K562 (cell line): ENCODE measurements at regions not wholly inside any gene's neighbourhood (a gene's known extent, or its start where the extent isn't known, plus 50 kb on each side); places are given as distances from the start of the nearest gene placed in this dataset.

Experiments used
- ATAC-seq: fragments of 200-7000 bp; cut with Tn5 transposase; 3 replicates; pipeline ENCODE4 v1.9.1; 2020; ENCODE audit warnings: moderate library complexity
- BruUV-seq: library from RNA; stranded (reverse); fragments of 400-500 nt; replicated peaks from 2 replicates; lab custom pipeline; 2021; lab: Mats Ljungman, UMichigan
- CTCF ChIA-PET: fragments of 300-600 bp; formaldehyde crosslinking; extraction: SDS; loops from one replicate; lab custom pipeline; 2021; ENCODE audit warnings: low intra/inter-chr PET ratio; lab: Yijun Ruan, JAX
- POLR2A ChIA-PET: fragments of 300-600, 350-650 bp; sonication (Branson Sonifier 250); formaldehyde crosslinking; extraction: SDS; loops from one replicate; lab custom pipeline; 2021; ENCODE audit warnings: antibody characterized with exemption, inconsistent platforms; lab: Yijun Ruan, JAX
- DNase-seq, 4 experiments: peaks; one replicate each; pipeline versions ENCODE4 v3.0.0 to v3.0.0-alpha.2; 2011 to 2018; ENCODE audit warnings: low spot score in 3 of 4, mixed read lengths in 3 of 4; ENCODE audit errors: extremely low read depth in 1 of 4
- FAIRE-seq: peaks from 2 replicates; lab custom pipeline; 2011; peaks lifted over from hg19 to GRCh38; lab: Jason Lieb, UNC
- H2AFZ ChIP-seq: 2 replicates; pipeline ENCODE4 v1.6.0; 2011; ENCODE audit warnings: low read depth, low read length, control low read depth, inconsistent platforms
- H3K27ac ChIP-seq: fragments of 200-600 bp; 3 replicates; pipeline ENCODE4 v1.8.0; 2011; ENCODE audit warnings: low read depth, mild to moderate bottlenecking, control low read depth, inconsistent platforms, low read length, moderate library complexity, mixed read lengths; ENCODE audit errors: extremely low read depth
- H3K27me3 ChIP-seq, 2 experiments: fragments of 300-600 bp in 1 of 2; 2 replicates in 1 of 2; 3 replicates in 1 of 2; pipeline versions ENCODE4 v1.6.0 to v1.8.0; 2011; ENCODE audit warnings: inconsistent platforms in 2 of 2, low read length in 2 of 2, mild to moderate bottlenecking in 1 of 2, mixed read lengths in 1 of 2, moderate library complexity in 1 of 2; ENCODE audit not compliant: control insufficient read depth in 2 of 2, insufficient read depth in 2 of 2
- H3K36me3 ChIP-seq: fragments of 300-600 bp; 3 replicates; pipeline ENCODE4 v1.8.0; 2011; ENCODE audit warnings: mild to moderate bottlenecking, low read length, inconsistent platforms; ENCODE audit not compliant: control insufficient read depth, insufficient read depth
- H3K4me1 ChIP-seq, 2 experiments: fragments of 200-600 bp in 1 of 2; replicated peaks in 1 of 2; 2 replicates in 1 of 2; 3 replicates in 1 of 2; pipeline versions ENCODE4 v1.5.1 to v1.8.0; 2011; ENCODE audit warnings: inconsistent platforms in 2 of 2, low read length in 2 of 2, mild to moderate bottlenecking in 1 of 2, mixed read lengths in 1 of 2, moderate library complexity in 1 of 2; ENCODE audit not compliant: control insufficient read depth in 2 of 2, insufficient read depth in 2 of 2
- H3K4me2 ChIP-seq: 2 replicates; pipeline ENCODE4 v1.6.1; 2011; ENCODE audit warnings: low read length, control low read depth, inconsistent platforms, mixed read lengths; ENCODE audit not compliant: insufficient read depth
- H3K4me3 ChIP-seq: fragments of 200-600 bp; sonication (generic), shearing (Covaris generic); 2 replicates; pipeline ENCODE4 v1.5.1; 2016; ENCODE audit warnings: control low read depth, inconsistent platforms
- H3K79me2 ChIP-seq: fragments of 200-600 bp; 3 replicates; pipeline ENCODE4 v1.8.0; 2011; ENCODE audit warnings: low read length, inconsistent platforms; ENCODE audit not compliant: control insufficient read depth, insufficient read depth
- H3K9ac ChIP-seq, 2 experiments: 2 replicates each; pipeline versions ENCODE4 v1.6.0 to v1.6.1; 2011; ENCODE audit warnings: low read depth in 2 of 2, low read length in 2 of 2, control low read depth in 1 of 2, inconsistent platforms in 1 of 2, mild to moderate bottlenecking in 1 of 2, mixed read lengths in 1 of 2; ENCODE audit not compliant: insufficient read depth in 1 of 2
- H3K9me1 ChIP-seq: one replicate; pipeline ENCODE4 v1.6.0; 2011; ENCODE audit warnings: inconsistent platforms, mild to moderate bottlenecking, low read length, moderate library complexity; ENCODE audit not compliant: control insufficient read depth, insufficient read depth
- H3K9me3 ChIP-seq: replicated peaks from 2 replicates; pipeline ENCODE4 v1.5.1; 2011; ENCODE audit warnings: low read depth, low read length, inconsistent platforms; ENCODE audit not compliant: control insufficient read depth, insufficient read depth
- H4K20me1 ChIP-seq: replicated peaks from 2 replicates; pipeline ENCODE4 v1.6.1; 2011; ENCODE audit warnings: low read length, inconsistent platforms, mixed read lengths; ENCODE audit not compliant: control insufficient read depth, insufficient read depth
- HDAC8 ChIP-seq: fragments of 450-650 bp; IDR thresholded peaks from 2 replicates; pipeline ENCODE4 v1.6.1; 2016; ENCODE audit warnings: mild to moderate bottlenecking, missing genetic modification characterization, moderate library complexity, missing compliant biosample characterization
- HIVEP1 ChIP-seq: fragments of 250-450 bp; sonication (Bioruptor Pico); IDR thresholded peaks from 2 replicates; pipeline ENCODE4 v1.4.0; 2020; ENCODE audit warnings: mild to moderate bottlenecking
- NCOR1 ChIP-seq: fragments of 450-650 bp; IDR thresholded peaks from 2 replicates; pipeline ENCODE4 v1.6.1; 2016; ENCODE audit warnings: mild to moderate bottlenecking, moderate library complexity
- NONO ChIP-seq, 2 experiments: fragments of 200-400 bp in 1 of 2; fragments of 450-650 bp in 1 of 2; formaldehyde crosslinking in 1 of 2; IDR thresholded peaks; 2 replicates each; pipeline ENCODE4 v1.6.1; 2017; ENCODE audit warnings: low read depth in 2 of 2, mild to moderate bottlenecking in 2 of 2, moderate library complexity in 2 of 2, low read length in 1 of 2
- NR1H2 ChIP-seq: sonication (generic); formaldehyde crosslinking; IDR thresholded peaks from 2 replicates; pipeline ENCODE4 v1.4.0; 2020; ENCODE audit warnings: mild to moderate bottlenecking, missing genetic modification reagents
- RBBP5 ChIP-seq: fragments of 200-600 bp; sonication (generic); IDR thresholded peaks from 2 replicates; pipeline ENCODE4 v1.6.1; 2012; ENCODE audit warnings: borderline replicate concordance, mild to moderate bottlenecking, low read length, control low read depth, inconsistent platforms; ENCODE audit not compliant: insufficient read depth, poor library complexity, severe bottlenecking
- RFX1 ChIP-seq: fragments of 450-650 bp; IDR thresholded peaks from 2 replicates; pipeline ENCODE4 v1.6.1; 2016; ENCODE audit warnings: mild to moderate bottlenecking, moderate library complexity
- SREBF1 ChIP-seq: fragments of 150-350 bp; IDR thresholded peaks from 2 replicates; pipeline ENCODE4 v1.6.1; 2014; ENCODE audit warnings: antibody characterized with exemption, low read depth, low read length, borderline replicate concordance
- TBP ChIP-seq: optimal IDR thresholded peaks from 2 replicates; pipeline ENCODE3; 2011; ENCODE audit warnings: low read depth, low read length, improper control_type of control experiment
- ZNF316 ChIP-seq: fragments of 450-650 bp; IDR thresholded peaks from 2 replicates; pipeline ENCODE4 v1.6.1; 2016
- WGBS: fragments of 100-300 bp; shearing (Covaris generic); methylation state at CpG from one replicate; pipeline ENCODE4 v1.1.6; 2016; ENCODE audit warnings: low coverage, mixed read lengths; ENCODE audit not compliant: insufficient coverage; ENCODE audit errors: missing lambda C conversion rate; 5-methylcytosine and 5-hydroxymethylcytosine counted together
- in situ Hi-C: fragments of 300-500 bp; cut with MboI; formaldehyde crosslinking; loops from 4 replicates; pipeline ENCODE4 v1.15.0; 2018; ENCODE audit warnings: inconsistent platforms, mixed read lengths
- intact Hi-C: fragments of 100-400 bp; cut with micrococcal nuclease; formaldehyde crosslinking; loops from 2 replicates; pipeline ENCODE4 v1.14.2; 2022
- TF ChIP-seq, protein P1 (sequence below): fragments of 450-650 bp; formaldehyde crosslinking; IDR thresholded peaks from 2 replicates; pipeline ENCODE4 v1.4.0; 2022; ENCODE audit warnings: mild to moderate bottlenecking, moderate library complexity

- TF ChIP-seq HDAC8 (tag) = no peak
- TF ChIP-seq TBP = no peak
- TF ChIP-seq RFX1 = peak; percentile 44; the same call in 1 of the 2 replicates
- no peak for TF ChIP-seq ZNF316
- H3K9me3 ChIP-seq = no peaks in the 10 kb centered on the region
- BruUV-seq = no TSS peak
- ATAC-seq = no peak
- no peak overlapping the region for H3K4me2 ChIP-seq
- no peak for DNase-seq
- H3K27me3 ChIP-seq = no peaks in the 10 kb centered on the region
- ChIA-PET CTCF (no interaction called here), POLR2A (no interaction called here)
- no peak overlapping the region for H2AFZ ChIP-seq
- intact Hi-C loops (no loop called here), in situ Hi-C loops (no loop called here)
- no peaks in the 10 kb centered on the region for H4K20me1 ChIP-seq
- no peaks in the 10 kb centered on the region for H3K9me1 ChIP-seq
- H3K36me3 ChIP-seq = no peaks in the 10 kb centered on the region
- no peak overlapping the region for H3K27ac ChIP-seq
- H3K4me1 ChIP-seq = no peaks in the 10 kb centered on the region
- 0% methylated on average over 3 of the region's 3 CpGs for WGBS
- FAIRE-seq = no peak
- no peak overlapping the region for H3K4me3 ChIP-seq
- H3K79me2 ChIP-seq = no peaks in the 10 kb centered on the region
- H3K9ac ChIP-seq = no peak overlapping the region
Observed at GRCh38 chr10:9670911-9671310, 1346.8 kb upstream of the CELF2 start.

DNA sequence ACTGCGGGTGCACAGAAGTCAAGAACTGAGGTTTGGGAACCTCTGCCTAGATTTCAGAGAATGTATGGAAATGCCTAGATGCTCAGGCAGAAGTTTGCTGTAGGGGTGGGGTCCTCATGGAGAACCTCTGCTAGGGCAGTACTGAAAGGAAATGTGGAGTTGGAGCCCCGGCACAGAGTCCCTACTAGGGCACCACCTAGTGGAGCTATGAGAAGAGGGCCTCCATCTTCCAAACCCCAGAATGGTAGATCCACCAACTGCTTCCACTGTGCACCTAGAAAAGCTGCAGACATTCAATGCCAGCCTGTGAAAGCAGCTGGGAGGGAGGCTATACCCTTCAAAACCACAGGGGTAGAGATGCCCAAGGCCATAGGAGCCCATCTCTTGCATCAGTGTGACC is 1336.0 kb upstream of the CELF2 start:
- no peaks in the 10 kb centered on the region for H4K20me1 ChIP-seq
- TF ChIP-seq, protein P1, sequence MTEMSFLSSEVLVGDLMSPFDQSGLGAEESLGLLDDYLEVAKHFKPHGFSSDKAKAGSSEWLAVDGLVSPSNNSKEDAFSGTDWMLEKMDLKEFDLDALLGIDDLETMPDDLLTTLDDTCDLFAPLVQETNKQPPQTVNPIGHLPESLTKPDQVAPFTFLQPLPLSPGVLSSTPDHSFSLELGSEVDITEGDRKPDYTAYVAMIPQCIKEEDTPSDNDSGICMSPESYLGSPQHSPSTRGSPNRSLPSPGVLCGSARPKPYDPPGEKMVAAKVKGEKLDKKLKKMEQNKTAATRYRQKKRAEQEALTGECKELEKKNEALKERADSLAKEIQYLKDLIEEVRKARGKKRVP = no peak
- no peak for TF ChIP-seq NONO (IDR thresholded peaks at IDR 0.05; ENCODE audit: low read depth in 2 of 2, low read length in 1 of 2)
- no peak for TF ChIP-seq NR1H2 (CRISPR knock-in tag)
- TF ChIP-seq HIVEP1 (CRISPR knock-in tag) = no peak
- TF ChIP-seq NCOR1 = no peak
- TF ChIP-seq SREBF1 = no peak
- no peak for TF ChIP-seq RBBP5
- TF ChIP-seq, all 486 proteins: peak for 0
- ATAC-seq (no peak), FAIRE-seq (no peak), DNase-seq (no peak)
- CTCF ChIA-PET = no interaction called here
- Histone ChIP-seq H3K27me3 (no peaks in the 10 kb centered on the region), H3K79me2 (no peaks in the 10 kb centered on the region), H3K9me1 (no peaks in the 10 kb centered on the region), H3K4me2 (no peak overlapping the region), H3K36me3 (no peaks in the 10 kb centered on the region), H3K27ac (no peak overlapping the region), H3K9ac (no peak overlapping the region), H2AFZ (no peak overlapping the region), H3K4me3 (no peak overlapping the region), H3K4me1 (no peaks in the 10 kb centered on the region), H3K9me3 (no peaks in the 10 kb centered on the region)
- intact Hi-C loops = no loop called here
- in situ Hi-C loops = no loop called here
- 12% methylated on average over 2 of the region's 2 CpGs for WGBS
- no TSS peak for BruUV-seq
- POLR2A ChIA-PET = no interaction called here
